CD4-positive, alpha-beta T cell treated with Interleukin-21 for 1 hour (primary cell): ENCODE measurements at regions not wholly inside any gene's neighbourhood (a gene's known extent, or its start where the extent isn't known, plus 50 kb on each side); places are given as distances from the start of the nearest gene placed in this dataset.
"Not testable (repeated sequence)": the region's sequence is repeated elsewhere in the genome, so short reads cannot be mapped to it uniquely, and the experiment has no call there.

ENCODE experiments used
- DNase-seq: peaks from one replicate; pipeline ENCODE4 v3.0.0-alpha.2; 2020

GRCh38 chr5:53277491-53277890 lies 167.9 kb upstream of the MOCS2 start:
- DNase-seq: no peak

- no peak for DNase-seq
Observed at GRCh38 chr5:53287573-53287972, 178.0 kb upstream of the MOCS2 start.

- DNase-seq: no peak
Observed at GRCh38 chr5:53288511-53288910, 179.0 kb upstream of the MOCS2 start.

GRCh38 chr5:53291047-53291446 lies 181.5 kb upstream of the MOCS2 start:
- no peak for DNase-seq

GRCh38 chr5:53291528-53291927 lies 182.0 kb upstream of the MOCS2 start:
- DNase-seq: no peak

GRCh38 chr5:53298841-53299240 lies 181.6 kb upstream of the FST start:
- DNase-seq: no peak

- DNase-seq: no peak
Observed at GRCh38 chr5:53302529-53302928, 177.9 kb upstream of the FST start.

GRCh38 chr5:53303105-53303504 lies 177.3 kb upstream of the FST start:
- no peak for DNase-seq

- not testable (repeated sequence) for DNase-seq
Observed at GRCh38 chr5:53305316-53305715, 175.1 kb upstream of the FST start.

GRCh38 chr5:53309653-53310052 lies 170.8 kb upstream of the FST start:
- DNase-seq: no peak

- no peak for DNase-seq
Observed at GRCh38 chr5:53311681-53312080, 168.7 kb upstream of the FST start.

GRCh38 chr5:53313145-53313544 lies 167.3 kb upstream of the FST start:
- DNase-seq: no peak

- no peak for DNase-seq
Observed at GRCh38 chr5:53318303-53318702, 162.1 kb upstream of the FST start.

GRCh38 chr5:53319315-53319714 lies 161.1 kb upstream of the FST start:
- no peak for DNase-seq

- DNase-seq: no peak
Observed at GRCh38 chr5:53321073-53321472, 159.4 kb upstream of the FST start.

GRCh38 chr5:53321721-53322120 lies 158.7 kb upstream of the FST start:
- DNase-seq: no peak

- no peak for DNase-seq
Observed at GRCh38 chr5:53322257-53322656, 158.2 kb upstream of the FST start.

- DNase-seq: no peak
Observed at GRCh38 chr5:53323511-53323910, 156.9 kb upstream of the FST start.

- no peak for DNase-seq
Observed at GRCh38 chr5:53323943-53324642, 156.3 kb upstream of the FST start.

- DNase-seq: no peak
Observed at GRCh38 chr5:53326424-53327153, 153.8 kb upstream of the FST start.

GRCh38 chr5:53327811-53328334 lies 152.6 kb upstream of the FST start:
- no peak for DNase-seq

GRCh38 chr5:53330491-53330890 lies 149.9 kb upstream of the FST start:
- no peak for DNase-seq

GRCh38 chr5:53331463-53331862 lies 149.0 kb upstream of the FST start:
- DNase-seq: no peak

GRCh38 chr5:53333160-53333559 lies 147.3 kb upstream of the FST start:
- no peak for DNase-seq
